Ecto neural progenitor cell (in vitro differentiated cells): ENCODE measurements at regions not wholly inside any gene's neighbourhood (a gene's known extent, or its start where the extent isn't known, plus 50 kb on each side); places are given as distances from the start of the nearest gene placed in this dataset.
"Not testable (repeated sequence)": the region's sequence is repeated elsewhere in the genome, so short reads cannot be mapped to it uniquely, and the experiment has no call there.

Experiments used
- DNase-seq: peaks from one replicate; pipeline ENCODE4 v3.0.0-alpha.2; 2018; ENCODE audit warnings: low spot score

DNA sequence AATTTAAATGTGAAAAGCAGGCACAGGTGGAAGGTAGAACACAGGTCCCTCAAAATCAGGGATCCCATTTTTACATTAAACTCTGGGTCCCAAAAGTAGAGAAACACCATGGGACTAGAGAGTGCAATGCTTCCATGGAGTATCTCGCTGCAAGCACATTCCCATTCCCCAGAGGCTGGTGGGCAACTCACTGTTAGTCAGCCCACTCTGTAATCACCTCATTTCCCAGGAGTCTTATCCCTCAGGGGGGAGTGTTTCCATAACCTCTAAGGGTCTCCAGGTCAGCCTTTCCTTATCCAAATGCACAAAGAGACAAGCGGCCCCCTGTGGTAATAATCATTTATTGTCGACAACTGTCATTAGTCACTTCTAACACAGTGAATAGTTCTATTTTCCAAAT lies 490.1 kb upstream of the LRRC7 start:
- DNase-seq = peak; percentile 56

DNA sequence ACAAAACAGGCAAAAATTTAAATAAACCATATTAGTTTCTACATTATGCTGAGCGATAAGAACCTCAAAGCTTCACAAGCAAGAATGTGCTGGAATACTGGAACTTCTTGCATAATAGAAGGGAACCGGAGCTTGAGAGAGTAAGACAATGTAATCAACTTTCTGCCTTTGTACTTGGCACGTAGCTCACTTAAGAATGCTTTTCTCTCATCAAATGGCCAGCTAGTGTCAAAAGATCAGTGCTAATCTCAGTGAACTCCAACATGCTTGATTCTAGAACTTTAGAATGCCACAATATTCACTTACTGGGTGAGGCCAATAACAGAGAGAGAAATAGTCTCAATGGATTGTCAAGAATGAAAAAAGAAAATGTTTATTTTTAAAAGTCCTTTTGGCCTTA lies 486.1 kb upstream of the LRRC7 start:
- no peak for DNase-seq

DNA sequence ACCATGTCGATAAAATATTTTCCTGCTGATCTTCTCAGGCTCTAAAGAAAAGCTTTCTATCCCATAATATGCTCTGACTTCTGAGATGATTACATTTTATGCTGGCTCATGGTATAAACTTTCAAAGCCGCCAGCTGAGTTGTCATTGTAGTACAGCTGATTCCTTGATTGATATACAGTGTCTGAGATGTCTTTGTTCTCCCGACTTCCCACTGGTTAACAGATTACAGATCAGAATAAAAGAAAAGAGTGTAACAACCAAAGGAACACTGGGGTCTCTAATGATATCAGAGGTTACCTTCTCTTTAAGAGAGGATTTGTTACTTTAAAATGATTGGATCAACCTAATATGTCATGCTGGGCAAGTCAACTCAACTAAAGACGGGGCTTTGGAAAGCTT lies 485.4 kb upstream of the LRRC7 start:
- DNase-seq = no peak

DNA sequence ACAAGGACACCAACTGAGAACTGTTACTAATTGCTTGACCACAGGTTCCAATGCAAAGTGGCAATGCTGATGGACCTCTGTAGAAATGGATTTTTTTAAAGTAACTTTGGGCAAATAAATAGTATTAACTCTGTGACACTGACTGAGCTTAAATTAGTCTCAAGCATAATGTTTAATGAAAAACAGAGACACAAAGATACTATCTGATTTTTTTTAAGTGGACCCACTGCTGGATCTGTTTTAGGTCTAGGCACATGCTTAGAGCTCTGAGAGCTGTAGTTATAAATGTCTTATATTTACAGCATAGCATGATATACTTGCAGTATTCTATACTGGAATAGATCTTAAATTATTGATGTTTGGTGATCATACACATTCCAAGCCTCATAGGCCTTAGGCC lies 481.6 kb upstream of the LRRC7 start:
- no peak for DNase-seq

DNA sequence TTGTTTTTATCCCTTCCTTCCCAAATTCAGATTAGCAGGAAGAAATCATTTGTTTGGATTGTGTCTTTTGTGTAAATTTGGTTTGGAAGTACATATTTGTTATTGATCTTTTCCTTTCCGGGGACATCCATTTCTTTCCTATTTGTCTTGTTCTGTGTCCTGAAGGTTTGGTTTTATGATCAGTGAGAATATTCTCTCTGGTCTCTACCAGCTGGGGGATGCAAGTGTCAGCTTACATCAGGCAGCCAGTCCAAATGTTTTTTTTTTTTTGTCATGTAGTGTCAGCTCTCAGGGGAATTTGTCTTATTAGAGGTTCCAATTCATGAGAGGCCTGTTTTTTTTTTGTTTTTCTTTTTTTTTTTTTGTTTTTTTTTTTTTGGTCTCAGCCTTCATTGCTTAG lies 479.2 kb upstream of the LRRC7 start:
- no peak for DNase-seq

DNA sequence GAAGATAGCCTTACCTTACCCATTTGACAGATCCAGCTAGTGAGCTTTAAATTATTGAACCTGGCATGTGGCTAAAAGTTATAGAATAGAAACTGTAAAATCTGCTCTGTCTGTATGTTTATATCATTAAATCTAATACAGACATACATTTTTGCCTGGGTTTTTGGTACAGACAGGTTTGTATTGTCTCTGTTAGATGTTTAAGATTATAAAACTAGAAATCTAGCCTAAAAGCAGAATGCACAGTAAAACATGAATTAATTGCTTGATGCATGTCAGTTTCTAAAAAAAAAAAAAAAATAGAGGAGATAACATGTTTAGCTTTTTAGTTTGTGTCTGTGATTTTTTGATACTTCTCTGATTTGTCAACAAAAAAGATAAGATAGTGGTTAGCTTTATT lies 477.6 kb upstream of the LRRC7 start:
- DNase-seq = no peak

DNA sequence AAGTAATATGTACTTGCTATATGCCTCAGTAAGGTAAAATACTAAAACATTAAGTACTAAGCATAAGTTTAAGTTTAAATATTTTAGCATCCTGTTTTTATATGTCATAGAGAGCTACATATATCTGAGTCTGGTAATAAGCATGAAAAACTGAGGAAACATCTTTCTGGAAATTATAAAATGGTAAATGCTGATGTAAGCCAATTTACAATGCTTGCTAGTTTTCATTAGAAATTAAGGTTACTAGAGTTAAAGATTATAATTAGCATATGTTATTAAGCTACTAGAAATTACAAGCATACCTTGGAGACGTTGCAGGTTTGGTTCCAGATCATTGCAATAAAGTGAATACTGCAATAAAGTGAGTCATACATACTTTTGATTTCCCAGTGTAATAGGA lies 477.0 kb upstream of the LRRC7 start:
- no peak for DNase-seq

DNA sequence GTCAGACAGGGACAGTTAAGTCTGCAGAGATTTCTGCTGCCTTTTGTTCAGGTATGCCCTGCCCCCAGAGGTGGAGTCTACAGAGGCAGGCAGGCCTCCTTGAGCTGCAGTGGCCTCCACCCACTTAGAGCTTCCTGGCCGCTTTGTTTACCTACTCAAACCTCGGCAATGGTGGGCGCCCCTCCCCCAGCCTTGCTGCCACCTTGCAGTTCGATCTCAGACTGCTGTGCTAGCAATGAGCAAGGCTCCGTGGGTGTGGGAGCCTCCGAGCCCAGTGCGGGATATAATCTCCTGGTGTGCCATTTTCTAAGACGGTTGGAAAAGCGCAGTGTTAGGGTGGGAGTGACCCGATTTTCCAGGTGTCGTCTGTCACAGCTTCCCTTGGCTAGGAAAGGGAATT lies 465.7 kb upstream of the LRRC7 start:
- DNase-seq = not testable (repeated sequence)

DNA sequence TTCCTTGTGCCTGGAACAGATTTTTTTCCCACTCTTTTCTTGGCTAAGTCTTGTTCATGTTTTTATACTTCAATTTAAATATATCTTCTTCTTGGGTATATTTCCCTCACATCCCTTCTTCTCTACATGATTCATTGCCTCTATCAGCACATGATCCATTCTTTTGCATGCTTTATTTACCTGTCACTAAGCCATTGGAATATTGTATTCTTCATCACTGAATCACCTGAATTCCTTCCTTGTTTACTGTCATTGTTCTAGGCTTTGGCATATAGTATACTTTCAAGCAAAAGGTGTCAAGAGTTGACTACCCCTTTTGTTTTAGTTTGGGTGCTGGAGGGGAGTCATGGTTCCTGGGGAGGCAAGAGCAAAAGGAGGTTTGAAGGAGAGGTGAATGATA lies 464.5 kb upstream of the LRRC7 start:
- DNase-seq = no peak

DNA sequence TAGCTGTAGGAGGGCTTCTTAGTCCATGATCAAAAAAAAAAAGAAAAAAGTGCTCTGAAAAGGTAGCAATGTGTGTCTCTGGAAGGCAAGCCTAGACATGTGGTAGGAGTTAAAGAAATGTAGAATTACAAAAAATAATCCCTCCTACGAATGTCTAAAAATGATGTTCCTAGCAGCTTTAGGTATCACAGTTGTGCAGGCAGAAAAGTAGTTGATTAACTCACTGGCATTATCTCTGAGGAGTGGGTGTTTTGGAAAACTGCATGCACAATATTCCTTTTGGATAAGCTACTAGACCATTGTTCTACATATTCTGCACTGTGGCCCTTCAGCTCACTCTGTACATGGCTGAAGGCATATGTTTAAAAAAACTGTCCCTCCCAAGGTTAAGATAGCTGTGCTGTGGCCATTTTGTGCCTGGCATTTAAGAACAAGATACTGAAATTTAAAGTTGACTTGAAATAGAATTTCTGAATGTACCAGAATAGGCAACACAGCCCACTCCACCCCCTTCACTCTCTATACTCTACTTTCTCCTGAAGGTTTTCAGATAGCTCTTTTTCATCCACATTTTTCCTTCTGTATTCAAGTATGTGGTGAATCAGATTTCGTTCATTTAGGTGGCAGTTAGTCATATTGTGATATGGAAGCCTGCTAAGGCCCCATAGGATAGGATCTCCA lies 463.9 kb upstream of the LRRC7 start:
- no peak for DNase-seq

DNA sequence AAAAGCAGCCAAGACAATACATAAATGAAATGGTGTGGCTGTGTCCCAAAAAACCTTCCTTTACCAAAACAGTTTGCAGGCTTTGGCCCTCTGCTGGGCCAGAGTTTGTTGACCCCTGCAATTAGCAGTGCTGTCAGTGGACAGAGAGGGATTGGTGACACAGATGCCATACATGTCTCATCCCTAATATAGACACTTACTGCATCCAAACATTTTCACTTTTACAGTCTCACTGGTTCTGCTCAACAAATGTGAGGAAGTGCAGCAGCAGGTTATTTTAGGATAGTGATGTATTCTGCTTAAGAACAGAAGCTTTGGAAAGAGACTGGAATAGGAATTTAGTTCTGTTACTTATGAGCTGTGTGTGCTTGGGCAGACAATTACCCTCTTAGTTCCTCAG lies 462.8 kb upstream of the LRRC7 start:
- DNase-seq = no peak

DNA sequence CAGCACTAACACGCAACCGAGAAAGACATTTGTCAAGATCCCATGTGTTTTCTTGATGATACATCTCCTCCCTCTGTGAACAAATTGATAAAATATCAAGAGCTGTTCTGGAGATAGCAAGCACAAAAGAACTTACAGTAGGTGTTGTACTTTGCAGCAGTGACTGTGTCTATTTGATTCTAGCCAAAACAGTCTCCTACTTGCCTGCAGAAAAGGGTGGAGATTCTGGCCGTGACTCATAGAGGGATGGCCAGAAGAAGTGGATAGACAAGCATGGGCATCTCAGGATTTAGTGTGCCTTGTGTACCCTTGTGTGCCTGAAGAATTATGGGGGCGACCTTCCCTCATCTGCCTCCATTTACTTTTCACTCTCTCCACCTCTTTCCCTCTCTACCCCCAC lies 458.4 kb upstream of the LRRC7 start:
- no peak for DNase-seq

DNA sequence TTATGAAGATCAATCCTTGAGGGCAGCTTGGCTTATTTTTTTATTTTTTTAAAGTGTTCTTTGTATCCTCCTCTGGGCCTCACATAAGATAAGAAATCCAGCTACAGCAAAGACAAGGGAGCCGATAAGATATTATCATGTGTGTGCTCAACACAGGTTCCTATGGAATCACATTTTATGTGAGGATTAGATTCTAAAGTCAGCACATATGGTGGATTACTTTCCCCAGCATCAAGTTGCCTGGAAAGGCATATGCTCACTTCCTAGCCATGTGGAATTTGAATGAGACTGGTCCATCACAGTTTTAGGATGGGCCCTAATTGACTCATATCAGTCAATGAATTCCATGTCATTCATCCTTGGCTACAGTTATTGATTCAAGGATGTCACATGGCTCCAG lies 456.9 kb upstream of the LRRC7 start:
- DNase-seq = no peak

DNA sequence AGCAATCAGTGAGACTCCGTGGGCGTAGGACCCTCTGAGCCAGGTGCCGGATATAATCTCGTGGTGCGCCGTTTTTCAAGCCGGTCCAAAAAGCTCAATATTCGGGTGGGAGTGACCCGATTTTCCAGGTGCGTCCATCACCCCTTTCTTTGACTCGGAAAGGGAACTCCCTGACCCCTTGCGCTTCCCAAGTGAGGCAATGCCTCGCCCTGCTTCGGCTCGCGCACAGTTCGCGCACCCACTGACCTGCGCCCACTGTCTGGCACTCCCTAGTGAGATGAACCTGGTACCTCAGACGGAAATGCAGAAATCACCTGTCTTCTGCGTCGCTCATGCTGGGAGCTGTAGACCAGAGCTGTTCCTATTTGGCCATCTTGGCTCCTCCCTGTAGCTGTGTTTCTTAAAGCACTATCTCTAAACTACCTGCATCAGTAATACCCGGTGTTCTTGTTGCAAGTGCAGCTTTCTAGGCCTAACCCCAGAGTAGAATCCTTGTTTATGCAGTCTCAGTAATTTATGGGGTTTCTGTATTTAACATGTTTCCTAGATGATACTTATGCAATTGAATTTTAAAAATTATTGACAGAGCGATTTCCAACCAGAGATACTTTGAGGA lies 447.5 kb upstream of the LRRC7 start:
- not testable (repeated sequence) for DNase-seq

DNA sequence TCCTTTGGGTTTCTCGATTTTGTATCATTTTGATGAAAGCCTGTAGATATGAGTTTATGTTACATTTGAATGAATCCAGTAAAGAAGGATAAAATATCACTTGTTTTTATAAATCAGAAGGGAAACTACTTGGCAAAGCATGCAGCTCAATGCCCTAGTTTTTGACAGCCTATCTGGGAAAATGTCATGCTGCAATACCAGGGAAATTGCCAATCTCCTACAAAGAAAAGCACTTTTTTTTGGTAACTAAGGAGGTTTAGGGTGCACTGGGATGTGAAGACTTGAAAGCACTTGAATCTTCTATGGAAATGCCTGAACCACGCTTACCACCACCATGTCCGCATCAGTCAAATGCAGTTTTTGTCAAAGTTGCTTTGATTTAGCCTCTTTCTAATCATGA lies 446.9 kb upstream of the LRRC7 start:
- DNase-seq = no peak

DNA sequence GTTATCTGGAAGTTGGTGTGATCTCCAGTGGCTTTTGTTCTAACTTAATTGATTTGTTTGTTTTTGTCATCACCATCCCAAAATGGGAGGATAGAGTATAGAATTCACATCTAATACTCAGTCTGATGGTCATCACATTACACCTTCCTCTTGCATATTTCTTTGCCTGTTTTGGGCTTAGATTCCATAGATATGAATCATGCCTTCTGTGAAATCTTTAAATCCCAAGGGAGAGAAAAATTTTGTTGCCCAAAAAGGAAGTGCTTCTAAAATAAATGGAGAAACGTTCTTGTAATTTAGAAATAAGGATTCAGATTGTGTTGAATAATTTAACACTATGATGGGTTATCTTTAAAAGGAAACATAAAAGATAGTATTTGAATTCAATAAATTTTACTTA lies 446.0 kb upstream of the LRRC7 start:
- no peak for DNase-seq

DNA sequence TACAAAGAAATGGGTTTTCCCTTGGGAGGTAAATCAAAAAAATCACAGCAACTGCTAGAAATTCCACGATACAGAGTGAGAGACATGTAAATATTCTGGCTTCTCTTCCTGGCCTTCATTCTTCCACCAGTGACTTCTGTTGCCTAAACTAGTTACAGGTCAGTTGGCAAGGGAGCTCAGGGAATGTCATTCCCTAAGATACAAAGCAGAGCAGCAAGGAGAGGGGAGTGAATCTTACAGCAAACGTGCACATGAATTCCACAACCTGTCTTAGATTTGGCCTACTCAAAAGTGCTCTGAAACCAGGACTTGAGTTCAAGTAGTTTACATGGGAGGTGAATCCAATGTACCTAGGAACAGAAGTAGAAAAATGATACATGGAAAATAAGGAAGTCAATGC lies 445.3 kb upstream of the LRRC7 start:
- DNase-seq = no peak

DNA sequence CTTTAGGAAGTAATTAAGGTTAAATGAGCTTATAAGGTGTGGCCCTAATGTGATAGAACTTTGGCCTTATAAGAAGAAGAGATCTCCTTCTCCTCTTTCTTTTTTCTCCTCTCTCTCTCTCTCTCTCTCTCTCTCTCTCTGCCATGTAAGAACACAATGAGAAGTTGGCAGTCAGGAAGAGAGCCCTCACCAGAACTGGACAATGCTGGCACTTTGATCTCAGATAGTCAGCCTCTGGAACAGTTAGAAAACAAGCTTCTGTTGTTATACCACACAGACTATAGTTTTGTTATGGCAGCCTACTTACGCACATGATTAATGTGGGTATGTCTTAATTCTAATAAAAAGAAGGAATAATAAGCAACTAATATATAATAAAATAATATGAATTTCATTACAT lies 444.2 kb upstream of the LRRC7 start:
- no peak for DNase-seq

DNA sequence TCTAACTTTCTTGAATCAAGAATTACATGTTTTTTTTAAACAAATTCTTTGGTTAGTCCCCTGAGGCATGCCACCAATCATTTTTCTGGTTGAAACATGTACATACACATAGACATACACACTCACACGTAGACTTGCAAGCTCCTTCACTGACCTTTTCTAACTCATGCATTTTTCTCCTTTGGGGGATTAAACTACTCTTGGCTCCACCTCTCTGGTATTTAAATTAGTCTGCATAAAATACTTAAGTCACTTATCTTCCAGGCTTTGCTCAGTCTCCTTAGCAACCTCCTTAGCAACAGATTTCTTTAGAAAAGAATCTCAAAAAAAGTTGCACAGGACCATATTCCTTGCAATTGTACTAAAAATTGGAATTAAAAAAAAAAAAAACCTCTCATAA lies 440.9 kb upstream of the LRRC7 start:
- DNase-seq = no peak

DNA sequence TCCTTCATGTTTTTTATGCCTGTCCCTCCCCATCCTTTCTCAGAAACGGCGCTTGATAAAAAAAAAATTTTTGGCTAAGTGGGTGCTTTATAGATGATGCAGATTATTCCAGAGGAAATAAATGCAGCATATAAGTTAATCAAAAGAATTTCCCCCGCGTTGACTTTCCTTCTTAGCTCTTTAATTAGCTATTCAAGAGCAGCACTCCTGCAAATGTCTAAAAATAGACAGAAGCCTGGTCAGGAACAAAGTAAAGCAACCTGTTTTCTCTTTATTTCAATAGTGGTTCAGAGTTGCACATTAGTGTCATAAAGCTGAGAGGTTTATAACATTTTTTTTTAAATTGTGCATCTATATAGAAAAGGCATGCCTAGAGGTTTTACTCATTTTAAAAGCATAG lies 439.5 kb upstream of the LRRC7 start:
- DNase-seq = no peak

DNA sequence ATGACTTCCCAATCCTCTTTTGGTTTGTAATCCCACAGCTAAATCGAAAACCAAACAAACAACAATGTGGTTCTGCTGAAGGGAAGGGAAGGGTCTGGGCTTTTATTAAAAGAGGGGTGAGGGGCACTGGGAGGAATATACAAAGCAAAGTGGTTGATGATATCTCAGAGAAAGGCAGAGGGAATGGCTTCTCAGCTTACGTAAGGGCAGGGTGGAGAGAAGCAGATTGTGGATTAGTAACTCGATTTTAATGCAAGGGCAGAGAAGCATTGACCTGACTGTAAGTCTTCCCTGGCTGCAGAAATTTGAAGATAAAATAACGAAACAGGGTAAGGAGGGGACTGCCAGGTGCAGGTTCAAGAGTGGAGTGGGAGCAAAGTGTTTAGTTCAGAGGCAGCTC lies 438.2 kb upstream of the LRRC7 start:
- no peak for DNase-seq

DNA sequence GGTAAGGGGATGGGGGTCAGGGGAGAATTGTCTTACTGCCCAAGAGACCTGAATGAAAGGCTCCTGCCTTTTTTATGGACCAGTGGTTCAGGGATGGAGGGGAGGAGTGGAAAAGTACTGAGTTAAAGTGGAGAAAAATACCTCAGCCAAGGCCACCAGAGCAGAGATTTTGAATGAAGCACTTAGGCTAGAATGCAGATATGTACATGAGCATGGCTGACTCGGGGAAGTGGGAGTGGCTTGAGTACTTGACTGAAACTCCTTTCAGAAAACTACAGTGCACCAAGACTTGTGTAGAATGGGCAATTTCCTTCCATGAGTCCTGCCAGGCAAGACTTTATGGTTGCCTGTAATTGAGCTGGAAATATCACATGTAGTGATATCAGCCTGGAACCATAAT lies 429.6 kb upstream of the LRRC7 start:
- no peak for DNase-seq

DNA sequence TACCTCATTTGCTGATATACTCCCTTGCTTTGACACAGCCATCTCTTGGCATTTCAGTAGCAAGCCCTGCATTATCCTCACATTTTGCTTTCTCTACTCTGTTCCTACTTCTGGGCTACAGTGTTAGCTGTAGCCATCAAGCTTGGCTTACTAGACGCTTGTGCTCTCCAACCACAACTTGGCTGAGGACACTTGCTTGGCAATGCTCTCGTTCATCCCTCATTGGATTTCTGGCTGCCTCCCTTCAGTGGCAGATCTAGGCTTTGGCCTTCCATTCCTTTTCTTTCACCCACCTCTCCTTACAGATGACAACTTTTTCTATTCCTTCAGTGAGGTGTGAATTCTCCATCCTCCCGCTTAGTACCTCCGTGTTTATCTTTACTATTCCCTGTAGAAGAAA lies 428.7 kb upstream of the LRRC7 start:
- DNase-seq = no peak

DNA sequence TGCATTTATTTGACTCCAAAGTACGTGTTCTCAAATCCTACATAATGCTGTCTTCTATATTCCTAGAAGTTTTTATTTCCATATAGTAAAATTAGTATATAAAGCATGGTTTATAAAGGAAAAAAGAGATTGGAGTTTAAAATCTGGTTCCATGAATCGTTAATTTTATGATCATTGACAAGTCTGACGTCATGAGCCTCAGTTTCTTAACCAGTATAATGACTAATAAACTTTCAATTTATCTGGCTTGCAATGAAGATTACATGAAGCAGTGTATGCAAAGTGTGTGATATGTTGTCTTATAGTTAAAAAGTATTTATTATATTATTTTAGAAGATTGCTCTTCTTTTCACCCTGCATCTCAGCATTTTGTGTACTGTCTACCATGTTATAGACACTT lies 421.4 kb upstream of the LRRC7 start:
- DNase-seq = no peak
